C4-2B (cell line): ENCODE measurements at regions not wholly inside any gene's neighbourhood (a gene's known extent, or its start where the extent isn't known, plus 50 kb on each side); places are given as distances from the start of the nearest gene placed in this dataset.

Source experiments
- ZFX ChIP-seq: fragments of 450-650 bp; IDR thresholded peaks from 2 replicates; pipeline ENCODE4 v1.6.1; 2017
- TF ChIP-seq, protein P1 (sequence below): fragments of 450-650 bp; conservative IDR thresholded peaks from 2 replicates; pipeline ENCODE4 v1.5.1; 2017; ENCODE audit warnings: mild to moderate bottlenecking

DNA sequence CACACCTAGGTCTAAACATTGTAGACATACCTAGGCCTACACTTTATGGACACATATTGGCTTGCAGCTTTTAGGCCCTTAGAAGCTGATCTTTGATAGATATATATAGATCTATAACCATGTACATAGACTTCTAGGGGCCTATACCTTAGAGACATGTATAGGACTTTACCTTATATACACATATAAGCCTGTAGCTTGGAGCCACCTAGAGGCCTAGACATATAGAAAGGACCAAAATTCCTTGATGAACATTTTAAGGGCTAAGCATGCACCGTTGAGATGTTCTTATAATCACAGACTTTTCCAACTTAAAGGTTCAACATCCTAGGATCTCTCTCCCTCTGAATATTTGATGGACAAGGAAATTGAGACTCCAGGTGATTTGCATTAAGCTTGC, 371.7 kb upstream of the SASH1 start:
- TF ChIP-seq, protein P1, sequence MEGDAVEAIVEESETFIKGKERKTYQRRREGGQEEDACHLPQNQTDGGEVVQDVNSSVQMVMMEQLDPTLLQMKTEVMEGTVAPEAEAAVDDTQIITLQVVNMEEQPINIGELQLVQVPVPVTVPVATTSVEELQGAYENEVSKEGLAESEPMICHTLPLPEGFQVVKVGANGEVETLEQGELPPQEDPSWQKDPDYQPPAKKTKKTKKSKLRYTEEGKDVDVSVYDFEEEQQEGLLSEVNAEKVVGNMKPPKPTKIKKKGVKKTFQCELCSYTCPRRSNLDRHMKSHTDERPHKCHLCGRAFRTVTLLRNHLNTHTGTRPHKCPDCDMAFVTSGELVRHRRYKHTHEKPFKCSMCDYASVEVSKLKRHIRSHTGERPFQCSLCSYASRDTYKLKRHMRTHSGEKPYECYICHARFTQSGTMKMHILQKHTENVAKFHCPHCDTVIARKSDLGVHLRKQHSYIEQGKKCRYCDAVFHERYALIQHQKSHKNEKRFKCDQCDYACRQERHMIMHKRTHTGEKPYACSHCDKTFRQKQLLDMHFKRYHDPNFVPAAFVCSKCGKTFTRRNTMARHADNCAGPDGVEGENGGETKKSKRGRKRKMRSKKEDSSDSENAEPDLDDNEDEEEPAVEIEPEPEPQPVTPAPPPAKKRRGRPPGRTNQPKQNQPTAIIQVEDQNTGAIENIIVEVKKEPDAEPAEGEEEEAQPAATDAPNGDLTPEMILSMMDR, result peak; percentile 53
- TF ChIP-seq ZFX, result no peak
